Breast epithelium (tissue), 4 donors: ENCODE measurements at regions not wholly inside any gene's neighbourhood (a gene's known extent, or its start where the extent isn't known, plus 50 kb on each side); places are given as distances from the start of the nearest gene placed in this dataset.

Experiments used
- DNase-seq, 2 donors: peaks; one replicate each; pipeline ENCODE4 v3.0.0-alpha.2; 2019; ENCODE audit warnings: low spot score in 2 of 2
- H3K27ac ChIP-seq, 2 donors: fragments of 200-600 bp; sonication (generic) in 1 of 2; one replicate each; pipeline ENCODE4 v1.5.1; 2016 to 2019; ENCODE audit warnings: mild to moderate bottlenecking in 1 of 2
- H3K27me3 ChIP-seq, 2 donors: fragments of 200-600 bp; sonication (generic) in 1 of 2; one replicate each; pipeline versions ENCODE4 v1.5.1 to v1.6.0; 2017 to 2019; ENCODE audit warnings: control low read depth in 1 of 2, mild to moderate bottlenecking in 1 of 2
- H3K36me3 ChIP-seq: fragments of 200-600 bp; one replicate; pipeline ENCODE4 v1.5.1; 2019
- H3K4me1 ChIP-seq, 2 donors: fragments of 200-600 bp; sonication (generic); one replicate each; pipeline ENCODE4 v1.5.1; 2016 to 2019; ENCODE audit warnings: control low read depth in 1 of 2
- H3K4me3 ChIP-seq, 3 donors: fragments of 200-600 bp; sonication (generic); 1 replicate in 2 of 3; 2 replicates in 1 of 3; pipeline ENCODE4 v1.5.1; 2016 to 2019; ENCODE audit warnings: mild to moderate bottlenecking in 3 of 3, moderate library complexity in 2 of 3
- H3K9me3 ChIP-seq, 2 donors: fragments of 200-600 bp; sonication (generic) in 1 of 2; one replicate each; pipeline ENCODE4 v1.5.1; 2016 to 2019; ENCODE audit warnings: control low read depth in 1 of 2
- CTCF ChIP-seq, 3 donors: fragments of 450-650 bp; IDR thresholded peaks; one replicate each; pipeline ENCODE4 v1.5.1; 2016 to 2017; ENCODE audit warnings: antibody characterized with exemption in 3 of 3, mild to moderate bottlenecking in 3 of 3, moderate library complexity in 3 of 3
- POLR2A ChIP-seq: fragments of 450-650 bp; IDR thresholded peaks from one replicate; pipeline ENCODE4 v1.6.1; 2016; ENCODE audit warnings: antibody characterized with exemption, mild to moderate bottlenecking, moderate library complexity
- POLR2AphosphoS5 ChIP-seq, 3 donors: sonication (generic); formaldehyde crosslinking; IDR thresholded peaks; one replicate each; pipeline ENCODE4 v1.6.1; 2017; ENCODE audit warnings: antibody characterized with exemption in 3 of 3
- intact Hi-C: fragments of 100-400 bp; cut with DNase I; formaldehyde crosslinking; loops from one replicate; pipeline ENCODE4 v1.15.1; 2023; ENCODE audit warnings: low total_unique reads

DNA sequence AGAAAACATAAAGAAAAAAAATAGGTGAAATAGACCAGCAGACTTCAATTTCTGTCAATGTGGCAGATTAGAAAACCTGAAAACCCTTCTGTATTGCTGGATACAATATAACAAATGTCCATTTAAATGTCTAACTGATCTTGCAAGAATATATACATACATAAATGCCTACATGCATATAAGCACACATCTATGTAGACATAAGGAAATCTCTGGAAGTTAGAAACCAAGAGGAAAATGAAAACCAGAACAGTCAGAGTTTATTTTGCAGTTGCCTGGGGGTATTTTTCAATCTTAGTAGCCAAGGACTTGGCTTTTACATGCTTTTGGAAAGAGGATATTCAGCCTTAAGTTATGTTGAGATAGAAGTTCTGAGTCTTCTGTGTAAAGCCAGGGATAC, 184.0 kb downstream of the RPS12 start:
- H3K9me3 ChIP-seq, result no peaks in the 10 kb centered on the region
- intact Hi-C loops, result no loop called here
- TF ChIP-seq POLR2A, result no peak
- TF ChIP-seq CTCF (IDR thresholded peaks at IDR 0.05), result no peak
- no peak for TF ChIP-seq POLR2AphosphoS5 (IDR thresholded peaks at IDR 0.05)
- no peaks in the 10 kb centered on the region for H3K36me3 ChIP-seq
- H3K27ac ChIP-seq, result no peak overlapping the region
- no peak overlapping the region for H3K4me3 ChIP-seq
- no peak for DNase-seq
- H3K27me3 ChIP-seq, result no peaks in the 10 kb centered on the region
- H3K4me1 ChIP-seq, result no peaks in the 10 kb centered on the region

DNA sequence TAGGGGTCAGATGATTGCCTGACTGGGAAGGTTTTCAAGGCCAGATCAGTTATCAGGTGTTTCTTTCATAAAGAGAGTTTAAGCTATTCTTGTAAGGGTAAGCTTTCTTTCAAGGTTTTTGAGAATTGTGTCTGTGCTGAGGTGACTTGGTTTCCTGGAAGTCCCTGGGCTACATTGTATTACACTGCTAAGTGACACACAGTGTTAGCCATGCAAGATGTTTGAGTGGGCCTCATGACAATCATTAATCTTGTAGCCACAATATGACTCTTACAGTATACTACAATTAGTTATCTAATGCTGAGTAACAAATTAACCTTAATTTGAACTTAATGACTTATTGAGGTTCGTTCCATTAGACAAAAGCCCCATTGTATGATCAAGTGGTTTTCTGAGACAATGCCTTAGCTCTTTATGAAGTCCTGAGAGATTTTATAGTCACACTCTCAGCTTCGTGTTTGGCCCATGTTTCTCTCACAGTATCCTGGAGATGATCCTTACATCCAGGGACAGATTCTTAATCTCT, 186.7 kb downstream of the RPS12 start:
- TF ChIP-seq POLR2AphosphoS5 (IDR thresholded peaks at IDR 0.05), result no peak
- TF ChIP-seq CTCF (IDR thresholded peaks at IDR 0.05), result no peak
- no peak for TF ChIP-seq POLR2A
- H3K27me3 ChIP-seq, result no peaks in the 10 kb centered on the region
- DNase-seq, result no peak
- H3K36me3 ChIP-seq, result no peaks in the 10 kb centered on the region
- no peaks in the 10 kb centered on the region for H3K9me3 ChIP-seq
- intact Hi-C loops, result no loop called here
- no peak overlapping the region for H3K27ac ChIP-seq
- H3K4me1 ChIP-seq, result no peaks in the 10 kb centered on the region
- no peak overlapping the region for H3K4me3 ChIP-seq

DNA sequence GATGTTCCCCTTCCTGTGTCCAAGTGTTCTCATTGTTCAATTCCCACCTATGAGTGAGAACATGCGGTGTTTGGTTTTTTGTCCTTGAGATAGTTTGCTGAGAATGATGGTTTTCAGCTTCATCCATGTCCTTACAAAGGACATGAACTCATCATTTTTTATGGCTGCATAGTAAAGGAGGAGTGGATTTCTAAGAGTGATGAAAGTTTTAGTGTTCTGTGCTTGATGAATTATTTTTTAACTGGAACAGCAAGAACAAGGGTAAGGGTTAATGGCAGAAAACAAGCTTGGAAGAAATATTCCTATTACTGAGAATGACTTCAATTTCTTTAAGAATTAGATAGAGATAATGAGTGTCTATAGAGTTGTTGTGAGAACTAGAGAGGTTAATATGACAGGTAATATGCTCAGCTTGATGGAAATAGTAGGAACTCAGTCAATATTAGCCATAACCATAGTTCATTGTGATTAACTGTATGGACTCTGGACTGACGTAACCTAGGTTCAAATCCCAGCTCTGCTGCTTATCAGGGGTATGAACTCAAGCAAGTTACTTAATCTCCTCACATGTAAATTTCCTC, 190.0 kb downstream of the RPS12 start:
- no peaks in the 10 kb centered on the region for H3K9me3 ChIP-seq
- no peak overlapping the region for H3K27ac ChIP-seq
- H3K36me3 ChIP-seq, result no peaks in the 10 kb centered on the region
- no peak overlapping the region for H3K4me3 ChIP-seq
- intact Hi-C loops, result no loop called here
- TF ChIP-seq POLR2A (no peak), CTCF (IDR thresholded peaks at IDR 0.05) (no peak), POLR2AphosphoS5 (IDR thresholded peaks at IDR 0.05) (no peak)
- no peaks in the 10 kb centered on the region for H3K4me1 ChIP-seq
- DNase-seq, result no peak
- no peaks in the 10 kb centered on the region for H3K27me3 ChIP-seq

DNA sequence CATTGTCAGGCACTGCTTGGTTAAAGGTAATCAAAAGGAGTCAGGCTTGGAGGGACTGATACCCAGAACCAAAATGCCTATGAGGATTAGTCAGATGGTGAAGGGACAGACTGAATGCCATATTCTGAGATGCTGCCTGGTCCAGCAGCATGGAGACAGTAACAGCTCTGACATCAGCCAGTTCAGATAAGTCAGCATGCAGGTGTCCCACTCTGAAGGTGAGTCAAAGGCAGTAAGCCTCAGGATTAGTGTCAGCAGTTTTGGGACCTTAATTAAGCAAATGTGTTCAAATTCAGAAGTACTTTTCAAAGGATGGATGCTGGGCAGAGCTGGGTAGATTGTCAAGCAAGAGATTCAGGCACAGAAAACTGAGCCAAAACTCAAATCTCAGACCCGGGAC, 198.4 kb downstream of the RPS12 start:
- Histone ChIP-seq H3K4me3 (no peak overlapping the region), H3K27me3 (no peaks in the 10 kb centered on the region), H3K9me3 (no peaks in the 10 kb centered on the region), H3K27ac (no peak overlapping the region), H3K36me3 (no peaks in the 10 kb centered on the region), H3K4me1 (no peaks in the 10 kb centered on the region)
- DNase-seq, result no peak
- intact Hi-C loops, result no loop called here
- TF ChIP-seq CTCF (IDR thresholded peaks at IDR 0.05) (no peak), POLR2AphosphoS5 (IDR thresholded peaks at IDR 0.05) (no peak), POLR2A (no peak)

DNA sequence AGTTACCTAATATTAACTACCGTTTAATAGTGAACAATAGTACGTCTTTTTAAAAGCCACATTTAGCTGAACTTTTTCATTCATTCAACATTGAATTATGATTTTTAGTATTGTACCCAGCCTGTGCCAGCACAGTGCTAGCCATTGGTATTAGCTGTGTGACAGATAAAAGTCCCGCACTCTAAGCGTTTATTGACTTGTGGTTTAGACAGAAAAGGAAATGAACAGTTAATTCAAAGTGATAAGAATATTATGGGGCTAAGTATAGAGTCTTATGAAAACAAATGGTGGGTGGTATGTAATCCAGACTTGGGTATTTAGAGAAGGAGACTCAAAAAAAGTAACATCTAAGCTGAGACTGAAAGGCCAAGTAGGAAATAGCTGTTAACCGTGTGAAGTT, 202.3 kb downstream of the RPS12 start:
- TF ChIP-seq POLR2AphosphoS5 (IDR thresholded peaks at IDR 0.05), result no peak
- TF ChIP-seq POLR2A, result no peak
- no peak for TF ChIP-seq CTCF (IDR thresholded peaks at IDR 0.05)

More for the DNA sequence above, 202.3 kb downstream of the RPS12 start:
- Histone ChIP-seq H3K27me3 (no peaks in the 10 kb centered on the region), H3K4me3 (no peak overlapping the region), H3K36me3 (no peaks in the 10 kb centered on the region), H3K9me3 (peaks cover 0 to 12% of the 10 kb centered on the region in 2 donors), H3K27ac (no peak overlapping the region), H3K4me1 (no peaks in the 10 kb centered on the region)
- intact Hi-C loops, result no loop called here
- no peak for DNase-seq
